Astrocyte (in vitro differentiated cells and primary cell): ENCODE measurements at regions not wholly inside any gene's neighbourhood (a gene's known extent, or its start where the extent isn't known, plus 50 kb on each side); places are given as distances from the start of the nearest gene placed in this dataset.

Source experiments
- DNase-seq: peaks from one replicate; pipeline ENCODE4 v3.0.0-alpha.2; 2010; ENCODE audit warnings: low read depth
- FAIRE-seq: peaks from 2 replicates; lab custom pipeline; 2011; peaks lifted over from hg19 to GRCh38; lab: Jason Lieb, UNC
- H2AFZ ChIP-seq: 2 replicates; pipeline ENCODE4 v1.6.0; 2012; ENCODE audit warnings: low read depth, low read length, inconsistent platforms
- H3K27ac ChIP-seq: 2 replicates; pipeline ENCODE4 v1.5.1; 2011; ENCODE audit warnings: low read depth, low read length, inconsistent platforms
- H3K27me3 ChIP-seq: 2 replicates; pipeline ENCODE4 v1.6.0; 2011; ENCODE audit warnings: low read length, inconsistent platforms; ENCODE audit not compliant: insufficient read depth
- H3K36me3 ChIP-seq: 2 replicates; pipeline ENCODE4 v1.5.1; 2011; ENCODE audit warnings: low read length, inconsistent platforms; ENCODE audit not compliant: insufficient read depth
- H3K4me1 ChIP-seq: 2 replicates; pipeline ENCODE4 v1.5.1; 2011; ENCODE audit warnings: low read length, inconsistent platforms; ENCODE audit not compliant: insufficient read depth
- H3K4me2 ChIP-seq: 2 replicates; pipeline ENCODE4 v1.6.0; 2012; ENCODE audit warnings: low read length, inconsistent platforms
- H3K4me3 ChIP-seq: 2 replicates; pipeline ENCODE4 v1.5.1; 2011; ENCODE audit warnings: low read depth, mild to moderate bottlenecking, low read length, inconsistent platforms; ENCODE audit not compliant: insufficient read depth
- H3K79me2 ChIP-seq: 2 replicates; pipeline ENCODE4 v1.6.0; 2012; ENCODE audit warnings: mild to moderate bottlenecking, low read length, inconsistent platforms; ENCODE audit not compliant: insufficient read depth
- H3K9ac ChIP-seq: 2 replicates; pipeline ENCODE4 v1.6.0; 2012; ENCODE audit warnings: mild to moderate bottlenecking, low read length, inconsistent platforms
- H3K9me3 ChIP-seq: 2 replicates; pipeline ENCODE4 v1.5.1; 2012; ENCODE audit warnings: low read depth, mild to moderate bottlenecking, low read length, inconsistent platforms; ENCODE audit not compliant: insufficient read depth
- H4K20me1 ChIP-seq: 2 replicates; pipeline ENCODE4 v1.6.0; 2012; ENCODE audit warnings: low read length, inconsistent platforms; ENCODE audit not compliant: insufficient read depth
- H3K27ac Mint-ChIP-seq: one replicate; pipeline ENCODE4 v1.8.0; 2021; ENCODE audit warnings: mild to moderate bottlenecking, mixed read lengths; ENCODE audit not compliant: unreplicated experiment
- H3K27me3 Mint-ChIP-seq: one replicate; pipeline ENCODE4 v1.8.0; 2021; ENCODE audit warnings: low read depth, mixed read lengths; ENCODE audit not compliant: unreplicated experiment
- H3K36me3 Mint-ChIP-seq: one replicate; pipeline ENCODE4 v1.8.0; 2021; ENCODE audit warnings: low read depth, mixed read lengths; ENCODE audit not compliant: unreplicated experiment
- H3K4me1 Mint-ChIP-seq: one replicate; pipeline ENCODE4 v1.8.0; 2021; ENCODE audit warnings: low read depth, mixed read lengths; ENCODE audit not compliant: unreplicated experiment
- H3K4me3 Mint-ChIP-seq: one replicate; pipeline ENCODE4 v1.8.0; 2021; ENCODE audit warnings: mild to moderate bottlenecking, moderate library complexity, mixed read lengths; ENCODE audit not compliant: unreplicated experiment
- H3K9me3 Mint-ChIP-seq: one replicate; pipeline ENCODE4 v1.8.0; 2021; ENCODE audit warnings: mild to moderate bottlenecking, mixed read lengths; ENCODE audit not compliant: unreplicated experiment
- CTCF ChIP-seq: IDR thresholded peaks from 2 replicates; pipeline ENCODE4 v1.5.1; 2011; ENCODE audit warnings: low read depth, mild to moderate bottlenecking, inconsistent platforms, low read length, moderate library complexity; ENCODE audit not compliant: insufficient read depth
- EZH2 ChIP-seq: IDR thresholded peaks from 2 replicates; pipeline ENCODE4 v1.6.1; 2012; ENCODE audit warnings: mild to moderate bottlenecking, low read length, inconsistent platforms; ENCODE audit not compliant: insufficient read depth

GRCh38 chr3:35932995-35933394, 293.7 kb downstream of the ARPP21 start:
- DNase-seq = peak; percentile 92
- peak; percentile 95 for FAIRE-seq
- Histone ChIP-seq H3K4me1 (peaks cover 34% of the 10 kb centered on the region), H3K36me3 (no peaks in the 10 kb centered on the region), H4K20me1 (no peaks in the 10 kb centered on the region), H3K4me2 (peak overlapping the region; percentile 52), H3K9me3 (no peaks in the 10 kb centered on the region), H3K27me3 (no peaks in the 10 kb centered on the region), H3K4me3 (no peak overlapping the region), H3K9ac (no peak overlapping the region), H3K27ac (peak overlapping the region; percentile 41), H2AFZ (no peak overlapping the region), H3K79me2 (no peaks in the 10 kb centered on the region)
- H3K27ac Mint-ChIP-seq = no peak overlapping the region
- no peak overlapping the region for H3K4me3 Mint-ChIP-seq
- no peak for TF ChIP-seq EZH2
- no peak for TF ChIP-seq CTCF
- H3K36me3 Mint-ChIP-seq = no peaks in the 10 kb centered on the region
- peaks cover 7% of the 10 kb centered on the region for H3K4me1 Mint-ChIP-seq
- no peaks in the 10 kb centered on the region for H3K9me3 Mint-ChIP-seq
- no peaks in the 10 kb centered on the region for H3K27me3 Mint-ChIP-seq

- Mint-ChIP-seq H3K4me3 (no peak overlapping the region), H3K27me3 (no peaks in the 10 kb centered on the region)
- H3K4me3 ChIP-seq = no peak overlapping the region
Observed at GRCh38 chr3:35936571-35936970, 297.2 kb downstream of the ARPP21 start.

GRCh38 chr3:35944926-35945710, 305.8 kb downstream of the ARPP21 start:
- Mint-ChIP-seq H3K27me3 (peaks cover 10% of the 10 kb centered on the region), H3K9me3 (no peaks in the 10 kb centered on the region), H3K36me3 (no peaks in the 10 kb centered on the region), H3K4me3 (no peak overlapping the region), H3K4me1 (peaks cover 11% of the 10 kb centered on the region), H3K27ac (peak overlapping the region; percentile 75)
- no peaks in the 10 kb centered on the region for H3K36me3 ChIP-seq
- peaks cover 12% of the 10 kb centered on the region for H3K4me1 ChIP-seq
- H3K79me2 ChIP-seq = no peaks in the 10 kb centered on the region
- no peaks in the 10 kb centered on the region for H3K27me3 ChIP-seq
- H3K9me3 ChIP-seq = no peaks in the 10 kb centered on the region
- H3K4me2 ChIP-seq = peak overlapping the region; percentile 26
- H3K4me3 ChIP-seq = no peak overlapping the region
- DNase-seq = peak; percentile 47
- no peak for FAIRE-seq
- no peak overlapping the region for H2AFZ ChIP-seq
- no peak for TF ChIP-seq EZH2
- TF ChIP-seq CTCF = no peak
- H3K9ac ChIP-seq = peak overlapping the region; percentile 14
- no peaks in the 10 kb centered on the region for H4K20me1 ChIP-seq
- peak overlapping the region; percentile 2 for H3K27ac ChIP-seq

More at GRCh38 chr3:35936571-35936970, 297.2 kb downstream of the ARPP21 start:
- Histone ChIP-seq H2AFZ (no peak overlapping the region), H3K4me2 (no peak overlapping the region), H3K27ac (no peak overlapping the region), H3K79me2 (no peaks in the 10 kb centered on the region), H3K9ac (no peak overlapping the region), H3K4me1 (peaks cover 20% of the 10 kb centered on the region), H3K27me3 (no peaks in the 10 kb centered on the region), H3K36me3 (no peaks in the 10 kb centered on the region), H3K9me3 (no peaks in the 10 kb centered on the region), H4K20me1 (no peaks in the 10 kb centered on the region)
- Mint-ChIP-seq H3K27ac (no peak overlapping the region), H3K4me1 (peaks cover 5% of the 10 kb centered on the region), H3K9me3 (no peaks in the 10 kb centered on the region), H3K36me3 (no peaks in the 10 kb centered on the region)
- DNase-seq = peak; percentile 58
- no peak for FAIRE-seq
- no peak for TF ChIP-seq EZH2
